Psoas muscle (tissue), 7 donors: ENCODE measurements at regions not wholly inside any gene's neighbourhood (a gene's known extent, or its start where the extent isn't known, plus 50 kb on each side); places are given as distances from the start of the nearest gene placed in this dataset.

Source experiments
- ATAC-seq, 4 donors: fragments of 200-7000 bp; cut with Tn5 transposase; one replicate each; pipeline ENCODE4 v1.9.1; 2020; ENCODE audit warnings: moderate library complexity in 3 of 4, mild to moderate bottlenecking in 2 of 4
- DNase-seq, 2 donors: peaks; one replicate each; pipeline ENCODE4 v3.0.0-alpha.2; 2020
- H3K27ac ChIP-seq: fragments of 200-600 bp; one replicate; pipeline ENCODE4 v1.8.0; 2022
- H3K27me3 ChIP-seq, 3 donors: fragments of 200-600 bp in 1 of 3; one replicate each; pipeline versions ENCODE4 v1.6.1 to v1.8.0; 2013 to 2022; ENCODE audit warnings: low read length in 2 of 3, mild to moderate bottlenecking in 2 of 3, moderate library complexity in 1 of 3; ENCODE audit not compliant: insufficient read depth in 3 of 3
- H3K36me3 ChIP-seq, 2 donors: fragments of 200-600 bp in 1 of 2; one replicate each; pipeline versions ENCODE4 v1.6.1 to v1.8.0; 2013 to 2022; ENCODE audit warnings: low read depth in 1 of 2, mild to moderate bottlenecking in 1 of 2, moderate library complexity in 1 of 2; ENCODE audit not compliant: insufficient read depth in 1 of 2
- H3K4me1 ChIP-seq: fragments of 200-600 bp; one replicate; pipeline ENCODE4 v1.8.0; 2022
- H3K4me3 ChIP-seq: fragments of 200-600 bp; one replicate; pipeline ENCODE4 v1.8.0; 2022; ENCODE audit warnings: mild to moderate bottlenecking
- H3K9me3 ChIP-seq: fragments of 200-600 bp; one replicate; pipeline ENCODE4 v1.8.0; 2022
- WGBS, 3 donors: extraction: QIAGEN DNeasy Blood & Tissue Kit; methylation state at CpG; one replicate each; pipeline versions ENCODE4 v1.1.6 to v1.1.7; 2013; 5-methylcytosine and 5-hydroxymethylcytosine counted together
- intact Hi-C, 2 donors: fragments of 100-400 bp; cut with DNase I; formaldehyde crosslinking; loops; one replicate each; pipeline versions ENCODE4 v1.11.0 to v1.14.2; 2022
- TF ChIP-seq, protein P1 (sequence below): fragments of 200-600 bp; IDR thresholded peaks from one replicate; pipeline ENCODE4 v1.8.0; 2022; ENCODE audit warnings: antibody characterized with exemption
- donor health status: healthy with polysubstance abuse.
- donor health status: DM: no; HTN: no; CAD: no; lungs with moderate emphysema.
- donor health status: Bipolar disorder and iron deficiency.
- donor health status: healthy.
- donor health status: DM: yes; HTN: yes; CAD: no.
- donor health status: DM: no; HTN: no; CAD: no.
- donor health status: DM: yes; HTN: yes; CAD: no.

DNA sequence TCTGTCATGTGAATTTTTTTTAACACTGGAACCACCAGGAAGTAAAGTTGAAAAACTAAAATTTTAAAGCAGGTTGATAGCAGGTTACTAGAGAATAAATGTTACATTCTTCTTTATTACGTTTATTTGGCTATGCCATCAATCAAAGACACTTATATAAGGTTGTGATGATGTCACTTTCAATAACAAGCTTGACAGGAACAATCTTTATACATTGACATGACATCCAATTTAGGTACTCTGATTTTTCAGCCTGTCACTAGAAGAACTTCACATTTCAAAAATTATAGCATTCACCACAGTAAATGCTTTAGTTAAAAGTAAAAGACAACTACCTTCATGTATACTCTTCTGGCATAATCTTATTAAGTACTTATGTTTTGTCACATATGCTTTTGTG lies 696.8 kb upstream of the NCAM2 start:
- Histone ChIP-seq H3K4me1 (no peaks in the 10 kb centered on the region), H3K27ac (no peak overlapping the region), H3K27me3 (no peaks in the 10 kb centered on the region), H3K9me3 (no peaks in the 10 kb centered on the region), H3K4me3 (no peak overlapping the region), H3K36me3 (no peaks in the 10 kb centered on the region)
- WGBS, 3 donors = 63 to 65% (median 63%) methylated on average over 1 of the region's 1 CpG
- intact Hi-C loops = no loop called here
- DNase-seq (no peak), ATAC-seq (no peak)
- TF ChIP-seq, protein P1, sequence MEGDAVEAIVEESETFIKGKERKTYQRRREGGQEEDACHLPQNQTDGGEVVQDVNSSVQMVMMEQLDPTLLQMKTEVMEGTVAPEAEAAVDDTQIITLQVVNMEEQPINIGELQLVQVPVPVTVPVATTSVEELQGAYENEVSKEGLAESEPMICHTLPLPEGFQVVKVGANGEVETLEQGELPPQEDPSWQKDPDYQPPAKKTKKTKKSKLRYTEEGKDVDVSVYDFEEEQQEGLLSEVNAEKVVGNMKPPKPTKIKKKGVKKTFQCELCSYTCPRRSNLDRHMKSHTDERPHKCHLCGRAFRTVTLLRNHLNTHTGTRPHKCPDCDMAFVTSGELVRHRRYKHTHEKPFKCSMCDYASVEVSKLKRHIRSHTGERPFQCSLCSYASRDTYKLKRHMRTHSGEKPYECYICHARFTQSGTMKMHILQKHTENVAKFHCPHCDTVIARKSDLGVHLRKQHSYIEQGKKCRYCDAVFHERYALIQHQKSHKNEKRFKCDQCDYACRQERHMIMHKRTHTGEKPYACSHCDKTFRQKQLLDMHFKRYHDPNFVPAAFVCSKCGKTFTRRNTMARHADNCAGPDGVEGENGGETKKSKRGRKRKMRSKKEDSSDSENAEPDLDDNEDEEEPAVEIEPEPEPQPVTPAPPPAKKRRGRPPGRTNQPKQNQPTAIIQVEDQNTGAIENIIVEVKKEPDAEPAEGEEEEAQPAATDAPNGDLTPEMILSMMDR = no peak

- 76 to 88% (median 77%) methylated on average over 6 of the region's 6 CpGs for WGBS, 3 donors
Measured at GRCh38 chr21:20302084-20302483, 696.1 kb upstream of the NCAM2 start.

GRCh38 chr21:20306836-20307235 lies 691.4 kb upstream of the NCAM2 start:
- Histone ChIP-seq H3K27ac (no peak overlapping the region), H3K4me1 (no peaks in the 10 kb centered on the region), H3K4me3 (no peak overlapping the region), H3K27me3 (no peaks in the 10 kb centered on the region), H3K36me3 (no peaks in the 10 kb centered on the region), H3K9me3 (no peaks in the 10 kb centered on the region)
- intact Hi-C loops = no loop called here
- no peak for DNase-seq
- ATAC-seq = no peak
- WGBS, 3 donors = 29 to 68% (median 50%) methylated on average over 3 of the region's 3 CpGs
- TF ChIP-seq, protein P1 = no peak

More at GRCh38 chr21:20302084-20302483, 696.1 kb upstream of the NCAM2 start:
- no peaks in the 10 kb centered on the region for H3K36me3 ChIP-seq
- no peaks in the 10 kb centered on the region for H3K4me1 ChIP-seq
- no peak overlapping the region for H3K4me3 ChIP-seq
- ATAC-seq = no peak
- no peak overlapping the region for H3K27ac ChIP-seq
- H3K27me3 ChIP-seq = no peaks in the 10 kb centered on the region
- no peaks in the 10 kb centered on the region for H3K9me3 ChIP-seq
- intact Hi-C loops = no loop called here
- TF ChIP-seq, protein P1 = no peak
- DNase-seq = no peak

DNA sequence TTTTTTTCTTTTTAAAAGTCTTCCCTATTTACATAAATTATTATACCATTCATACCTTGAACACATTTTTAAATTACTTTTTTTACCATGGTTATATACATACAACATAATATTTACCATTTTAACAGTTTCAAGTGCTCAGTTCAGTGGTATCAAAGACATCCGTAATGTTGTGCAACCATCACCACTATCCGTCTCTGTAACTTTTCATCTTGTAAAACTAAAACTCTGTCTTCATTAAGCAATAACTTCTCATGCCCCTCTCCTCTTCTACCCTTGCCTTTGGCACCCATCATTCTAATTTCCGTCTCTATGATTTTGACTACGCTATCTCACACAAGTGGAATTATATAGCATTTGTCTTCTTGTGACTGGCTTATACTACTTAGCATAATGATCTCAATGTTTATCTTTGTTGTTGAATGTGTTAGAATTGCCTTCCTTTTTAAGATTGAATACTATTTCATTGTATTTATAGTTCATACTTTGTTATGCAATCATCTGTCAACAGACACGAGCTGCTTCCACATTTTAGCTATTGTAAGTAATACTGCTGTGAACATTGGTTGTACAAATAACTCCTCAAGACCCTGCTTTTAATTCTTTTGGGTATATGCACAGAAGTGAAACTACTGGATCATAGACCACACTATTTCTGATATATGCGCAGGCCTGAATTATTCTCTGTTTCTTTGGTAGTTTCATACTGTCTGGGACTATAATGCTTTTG lies 689.5 kb upstream of the NCAM2 start:
- H3K27me3 ChIP-seq = no peaks in the 10 kb centered on the region
- WGBS, 3 donors = 84 to 89% (median 86%) methylated on average over 6 of the region's 6 CpGs
- intact Hi-C loops = no loop called here
- H3K36me3 ChIP-seq = no peaks in the 10 kb centered on the region
- H3K9me3 ChIP-seq = no peaks in the 10 kb centered on the region
- TF ChIP-seq, protein P1 = no peak
- no peaks in the 10 kb centered on the region for H3K4me1 ChIP-seq
- no peak overlapping the region for H3K27ac ChIP-seq
- no peak for ATAC-seq
- no peak overlapping the region for H3K4me3 ChIP-seq
- no peak for DNase-seq
